SIG-M5 treated with dmso at 0.1 percent for 504 hours (cell line): ENCODE measurements at regions not wholly inside any gene's neighbourhood (a gene's known extent, or its start where the extent isn't known, plus 50 kb on each side); places are given as distances from the start of the nearest gene placed in this dataset.

ENCODE experiments used
- DNase-seq: peaks from one replicate; lab custom pipeline; 2025; ENCODE audit not compliant: unreplicated experiment; lab: John Stamatoyannopoulos, UW

DNA sequence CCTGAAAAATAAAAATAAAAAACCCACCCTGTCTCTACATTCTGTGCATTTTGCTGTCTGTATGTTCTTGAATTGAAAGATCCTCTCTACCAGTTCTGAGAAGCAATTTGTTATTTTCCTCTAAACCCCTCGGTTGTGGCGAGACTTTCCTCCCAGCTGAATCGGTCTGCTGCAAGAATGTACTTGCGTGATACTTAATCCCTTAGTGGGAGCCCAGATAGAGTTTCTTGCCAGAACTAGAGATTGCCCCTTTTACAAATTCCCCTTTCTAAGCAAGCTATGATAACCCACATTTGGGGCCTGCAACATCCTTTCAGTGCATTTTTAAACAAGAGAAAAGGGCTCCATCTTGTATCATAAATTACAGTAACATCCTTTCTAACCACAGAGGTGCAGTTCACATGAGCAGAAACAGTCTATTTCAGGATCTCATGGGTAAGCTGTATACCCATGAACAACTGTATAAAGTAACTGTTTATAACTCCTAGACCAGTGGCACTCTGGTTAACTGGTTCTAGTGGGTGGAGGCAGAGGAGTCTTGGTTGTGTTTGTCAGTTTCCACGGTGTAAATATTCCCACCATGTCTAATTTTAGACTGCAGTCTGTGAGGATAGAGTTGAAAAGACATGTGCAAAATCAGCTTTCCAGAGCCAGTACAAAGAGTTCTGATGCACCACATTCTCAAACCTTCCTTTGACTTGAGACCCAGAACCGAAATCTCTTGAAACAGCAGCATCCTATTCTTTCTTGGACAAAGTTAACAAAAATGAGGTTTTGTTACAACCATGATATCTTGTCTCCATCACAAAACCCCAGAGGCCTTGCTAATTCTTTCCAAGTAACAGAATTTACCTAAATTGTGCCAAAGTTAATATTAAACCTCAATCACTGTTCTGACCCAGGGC lies 113.1 kb upstream of the ZNF217 start:
- DNase-seq = no peak

DNA sequence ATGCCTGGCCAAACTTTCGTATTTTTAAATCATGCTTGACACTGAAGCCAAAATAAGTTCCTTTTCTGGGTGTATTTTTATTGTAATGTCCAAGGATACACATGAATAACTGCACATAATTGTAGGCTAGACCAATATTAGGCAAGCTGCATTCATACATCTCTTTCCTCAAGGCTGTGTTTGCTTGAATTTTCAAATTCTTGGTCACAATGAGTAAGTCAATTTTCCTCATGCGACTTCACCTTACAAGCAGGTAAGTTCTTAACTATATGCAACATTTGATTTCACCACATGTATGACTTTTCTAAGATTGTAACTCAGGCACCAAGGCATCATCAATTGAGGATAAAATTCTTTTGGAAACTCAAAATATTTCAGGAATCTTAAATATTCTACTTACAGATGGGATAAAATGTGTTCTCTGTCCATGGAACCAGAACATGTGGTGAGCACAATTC lies 112.4 kb upstream of the ZNF217 start:
- no peak for DNase-seq

DNA sequence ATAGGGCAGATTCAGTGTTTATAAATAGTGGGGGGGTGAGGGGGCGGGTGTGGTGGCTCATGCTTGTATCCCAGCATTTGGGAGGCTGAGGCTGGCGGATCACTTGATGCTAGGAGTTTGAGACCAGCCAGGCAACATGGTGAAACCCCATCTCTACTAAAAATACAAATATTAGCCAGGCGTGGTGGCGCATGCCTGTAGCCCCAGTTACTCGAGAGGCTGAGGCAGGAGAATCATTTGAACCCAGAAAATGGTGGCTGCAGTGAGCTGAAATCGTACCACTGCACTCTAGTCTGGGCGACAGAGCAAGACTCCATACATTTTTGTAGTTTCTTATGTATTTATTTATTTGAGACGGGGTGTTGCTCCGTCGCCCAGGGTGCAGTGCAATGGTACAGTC lies 109.0 kb upstream of the ZNF217 start:
- DNase-seq = no peak

DNA sequence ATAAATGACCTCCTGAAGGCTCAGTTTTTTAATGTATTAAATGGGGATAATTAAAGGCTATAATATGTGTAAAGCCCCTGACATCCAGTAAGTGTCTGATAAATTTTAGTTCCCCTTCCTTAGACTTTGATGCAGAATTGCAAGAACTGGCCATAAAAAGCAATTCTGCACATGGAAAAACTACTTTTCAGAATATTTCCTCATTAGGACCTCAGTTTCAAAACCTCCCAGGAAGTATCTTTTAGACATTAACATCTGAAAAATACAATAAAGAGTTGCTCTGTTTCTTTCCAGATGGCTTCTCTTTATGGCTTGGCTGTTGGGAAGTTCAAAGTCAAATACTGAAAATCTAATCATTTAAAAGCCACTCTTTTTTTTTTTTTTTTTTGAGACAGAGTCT lies 106.3 kb upstream of the ZNF217 start:
- DNase-seq = peak; percentile 74

DNA sequence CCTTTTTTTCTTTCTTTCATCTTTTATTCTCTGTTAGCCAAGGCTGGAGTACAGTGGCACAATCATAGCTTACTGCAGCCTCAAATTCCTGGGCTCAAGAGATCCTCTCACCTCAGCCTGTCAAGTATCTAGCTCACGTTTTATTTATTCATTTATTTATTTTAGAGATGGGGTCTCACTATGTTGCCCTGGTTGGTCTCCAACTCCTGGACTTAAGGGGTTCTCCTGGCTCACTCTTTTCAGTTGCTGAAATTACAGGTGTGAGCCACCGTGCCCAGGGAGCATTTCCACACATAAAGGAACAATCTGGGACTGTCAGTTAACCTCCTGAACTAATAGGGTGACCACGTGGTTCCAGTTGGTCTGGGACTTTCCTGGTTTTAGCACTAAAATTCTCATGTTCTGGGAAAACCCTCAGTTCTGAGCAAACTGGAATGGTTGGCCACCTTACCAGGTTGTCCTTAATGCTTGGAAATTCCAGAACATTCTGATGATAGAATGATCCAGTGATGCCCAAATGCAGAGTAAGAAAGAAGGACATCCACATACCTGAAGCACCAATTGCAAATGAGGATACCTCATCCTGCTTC lies 105.5 kb upstream of the ZNF217 start:
- DNase-seq = no peak

DNA sequence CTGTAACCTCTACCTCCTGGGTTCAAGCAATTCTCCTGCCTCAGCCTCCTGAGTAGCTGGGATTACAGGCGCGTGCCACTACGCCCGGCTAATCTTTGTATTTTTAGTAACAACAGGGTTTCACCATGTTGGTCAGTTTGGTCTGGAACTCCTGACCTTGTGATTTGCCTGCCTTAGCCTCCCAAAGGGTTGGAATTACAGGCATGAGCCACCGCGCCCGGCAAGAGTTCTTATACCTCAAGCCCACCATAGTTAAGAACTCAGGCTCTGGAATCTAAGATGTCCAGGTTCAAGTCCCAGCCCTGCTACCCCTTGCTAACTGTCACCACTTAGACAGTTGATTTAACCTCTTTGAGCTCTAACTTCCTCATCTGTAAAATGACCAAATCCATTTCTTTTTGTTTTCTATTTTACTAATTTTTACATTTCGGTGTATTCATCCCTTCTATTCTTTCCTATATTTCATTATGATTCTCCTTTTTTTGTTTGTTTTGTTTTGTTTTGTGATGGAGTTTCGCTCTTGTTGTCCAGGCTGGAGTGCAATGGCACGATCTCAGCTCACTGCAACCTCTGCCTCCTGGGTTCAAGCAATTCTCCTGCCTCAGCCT lies 104.8 kb upstream of the ZNF217 start:
- DNase-seq = no peak

DNA sequence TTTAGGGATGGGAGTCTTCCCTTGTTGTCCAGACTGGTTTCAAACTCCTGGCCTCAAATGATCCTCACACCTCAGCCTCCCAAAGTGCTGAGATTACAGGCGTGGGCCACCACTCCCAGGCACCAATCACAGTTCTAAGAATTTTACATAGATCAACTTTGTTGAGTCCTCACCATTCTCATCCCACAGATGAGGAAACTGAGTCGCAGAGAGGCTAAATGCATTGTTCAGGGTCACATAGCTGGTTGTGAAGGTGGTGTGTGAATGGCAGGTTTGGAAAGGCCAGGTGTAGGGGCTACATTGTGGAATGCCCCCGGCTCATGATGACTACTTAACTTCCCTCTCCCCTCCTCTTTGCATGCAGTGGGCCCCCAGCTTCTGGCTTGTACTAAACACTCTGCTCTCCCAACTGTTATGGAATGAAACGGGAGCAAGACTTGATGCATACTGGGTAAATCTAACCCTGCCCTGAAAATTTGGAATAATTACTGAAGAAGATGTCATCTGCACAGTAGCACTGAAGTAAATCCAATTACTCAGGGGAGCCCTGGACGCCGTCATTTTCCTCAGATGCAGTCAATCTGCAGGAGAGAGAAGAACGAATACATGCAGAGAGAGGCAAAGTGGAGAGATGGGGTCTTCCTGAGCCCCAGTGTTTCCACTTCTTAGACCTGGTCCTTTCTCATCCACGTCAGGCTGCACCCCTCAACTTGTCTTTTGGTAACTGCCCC lies 102.3 kb upstream of the ZNF217 start:
- no peak for DNase-seq

DNA sequence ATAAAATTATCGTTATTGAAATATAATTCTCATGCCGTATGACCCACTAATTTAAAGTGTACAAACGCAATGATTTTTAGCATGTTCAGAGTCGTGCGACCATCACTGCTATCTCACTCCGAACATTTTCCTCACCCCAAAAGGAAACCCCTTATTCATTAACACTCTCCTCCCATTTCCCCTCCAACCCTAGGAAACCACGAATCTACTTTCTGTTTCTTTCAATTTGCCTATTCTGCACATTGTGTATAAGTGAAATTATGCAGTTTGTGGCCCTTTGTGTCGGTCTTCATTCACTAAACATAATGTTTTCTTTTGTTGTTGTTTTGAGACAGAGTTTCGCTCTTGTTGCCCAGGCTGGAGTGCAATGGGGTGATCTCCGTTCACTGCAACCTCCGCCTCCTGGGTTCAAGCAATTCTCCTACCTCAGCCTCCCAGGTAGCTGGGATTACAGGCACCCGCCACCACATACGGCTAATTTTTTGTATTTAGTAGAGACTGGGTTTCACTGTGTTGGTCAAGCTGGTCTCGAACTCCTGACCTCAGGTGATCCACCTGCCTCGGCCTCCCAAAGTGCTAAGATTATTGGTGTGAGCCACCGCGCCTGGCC lies 99.7 kb upstream of the ZNF217 start:
- DNase-seq = no peak

DNA sequence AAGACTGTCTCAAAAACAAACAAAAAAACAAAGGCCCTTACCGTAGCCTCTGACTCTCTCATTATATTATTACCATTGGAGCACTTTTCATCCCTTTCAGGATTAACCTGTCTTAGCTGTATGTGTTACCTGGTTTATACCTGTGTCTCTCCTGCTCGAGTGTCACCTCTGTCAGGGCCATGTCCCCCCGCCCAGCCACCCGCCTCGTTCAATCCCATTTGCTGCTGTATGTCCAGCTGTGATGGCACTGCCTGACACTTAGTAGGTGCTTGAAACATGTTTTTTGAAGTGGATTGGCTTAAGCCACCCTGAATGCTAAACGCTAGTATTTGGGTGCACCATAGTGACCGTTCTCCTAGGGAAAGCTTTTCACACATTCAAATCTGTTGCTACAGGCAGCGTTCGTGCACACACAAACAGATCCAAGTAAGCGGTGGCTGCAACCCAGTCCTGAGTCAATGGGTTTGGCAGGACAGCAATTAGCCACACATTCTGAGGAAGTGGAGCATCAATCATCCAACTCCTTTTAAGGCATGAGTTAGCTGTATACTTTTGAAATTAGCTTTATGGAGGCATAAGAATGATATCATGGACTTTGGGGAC lies 98.9 kb upstream of the ZNF217 start:
- peak; percentile 74 for DNase-seq

DNA sequence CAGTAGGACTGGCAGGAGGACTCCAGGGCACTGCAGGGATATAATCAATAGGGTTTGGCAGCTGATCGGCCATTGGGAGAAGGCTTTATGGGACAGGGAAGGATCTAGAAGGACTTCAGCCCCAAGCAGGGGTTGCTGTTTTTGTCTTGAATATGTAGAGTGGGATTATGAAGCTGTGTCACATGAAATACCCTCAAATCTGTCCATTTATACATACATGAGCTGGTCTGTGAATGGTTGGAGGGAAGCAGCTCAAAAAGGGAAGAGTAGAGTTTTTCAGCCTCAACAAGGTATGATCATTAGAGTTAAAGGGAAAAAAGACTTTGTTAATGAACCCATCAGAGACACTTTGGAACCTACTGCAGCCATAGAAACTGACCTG lies 98.2 kb upstream of the ZNF217 start:
- no peak for DNase-seq

DNA sequence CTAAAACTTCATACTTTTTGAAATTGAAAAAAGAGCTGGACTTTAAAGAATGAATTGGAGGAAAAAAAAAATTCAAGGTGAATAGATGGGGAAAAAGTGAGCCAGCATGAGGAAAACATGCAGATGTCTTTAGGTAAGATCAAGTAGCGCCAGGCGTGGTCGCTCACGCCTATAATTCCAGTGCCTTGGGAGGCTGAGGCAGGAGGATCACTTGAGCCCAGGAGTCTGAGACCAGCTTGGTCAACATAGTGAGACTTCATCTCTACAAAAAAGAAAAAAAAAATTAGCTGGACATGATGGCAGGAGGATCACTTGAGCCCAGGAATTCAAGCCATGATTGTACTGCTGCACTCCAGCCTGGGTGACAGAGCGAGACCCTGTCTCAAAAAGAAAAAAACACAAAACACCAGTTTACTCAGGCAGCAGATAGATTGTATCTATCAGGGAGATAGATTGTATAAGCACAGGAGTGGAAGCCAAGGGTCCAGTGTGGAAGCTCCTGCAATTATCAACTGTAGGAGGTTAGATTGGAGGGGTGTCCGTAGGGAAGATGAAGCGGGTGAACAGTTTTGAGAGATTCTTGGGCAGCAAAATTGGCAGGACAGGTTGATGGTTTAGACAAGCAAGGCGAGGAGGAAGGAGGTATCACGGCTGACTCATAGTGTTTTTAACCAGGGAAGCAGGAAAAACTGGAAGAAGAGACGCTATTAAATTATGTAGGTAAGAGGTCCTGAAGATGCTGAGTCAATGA lies 97.6 kb upstream of the ZNF217 start:
- DNase-seq = peak; percentile 100

DNA sequence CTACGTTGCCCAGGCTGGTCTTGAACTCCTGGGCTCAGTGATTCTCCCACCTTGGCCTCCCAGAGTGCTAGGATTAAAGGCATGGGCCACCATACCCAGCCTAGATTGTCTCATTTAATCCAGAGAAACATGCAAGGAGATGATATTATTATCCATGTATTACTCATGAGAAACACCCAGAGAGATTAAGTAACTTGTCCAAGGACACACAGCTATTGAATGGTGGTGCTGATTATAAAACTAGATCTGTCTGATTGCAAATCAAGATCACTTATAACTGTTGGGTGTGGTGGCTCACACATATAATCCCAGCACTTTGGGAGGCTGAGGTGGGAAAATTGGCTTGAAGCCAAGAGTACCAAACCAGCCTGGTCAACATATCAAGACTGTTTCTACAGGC lies 94.4 kb upstream of the ZNF217 start:
- no peak for DNase-seq

DNA sequence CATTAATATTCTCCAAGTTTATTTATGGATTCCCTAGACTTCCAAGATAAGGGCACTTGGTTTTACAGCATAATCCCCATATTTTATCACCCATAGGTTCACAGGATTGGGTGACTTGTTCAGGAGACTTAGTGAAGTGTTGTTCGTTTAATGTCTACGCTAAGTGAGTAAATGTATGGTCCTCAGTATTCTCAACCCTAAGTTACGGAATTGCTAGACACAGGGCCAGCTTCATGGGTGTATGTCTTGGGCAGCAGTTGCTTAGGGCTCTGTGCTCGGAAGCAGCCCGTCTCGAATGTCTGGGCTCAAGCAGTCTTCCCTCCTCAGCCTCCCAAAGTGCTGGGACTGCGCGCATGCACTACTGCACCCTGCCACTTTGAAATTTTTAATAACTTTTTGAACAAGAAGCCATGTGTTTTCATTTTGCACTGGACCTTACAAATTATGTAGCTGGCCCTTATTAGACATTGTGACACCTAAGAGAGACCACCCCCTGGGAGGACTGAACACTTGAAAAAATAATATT lies 91.5 kb upstream of the ZNF217 start:
- no peak for DNase-seq

DNA sequence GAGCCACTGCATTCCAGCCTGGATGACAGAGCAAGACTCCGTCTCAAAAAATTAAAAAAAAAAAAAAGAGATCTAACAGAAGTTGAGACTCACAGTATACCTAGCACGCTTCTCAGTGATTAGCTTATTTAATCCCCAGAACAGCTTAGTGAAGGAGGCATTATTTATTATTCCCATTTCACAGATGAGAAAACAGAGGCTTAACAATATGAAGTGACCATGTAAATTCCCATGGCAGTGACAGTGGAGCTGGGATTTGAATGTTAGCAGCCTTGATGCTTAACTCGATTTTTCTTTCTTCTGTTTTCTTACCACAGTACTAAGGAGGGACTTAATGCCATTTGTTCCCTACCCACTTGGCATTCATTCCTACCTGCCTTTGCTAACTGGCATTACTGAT lies 89.9 kb upstream of the ZNF217 start:
- no peak for DNase-seq

DNA sequence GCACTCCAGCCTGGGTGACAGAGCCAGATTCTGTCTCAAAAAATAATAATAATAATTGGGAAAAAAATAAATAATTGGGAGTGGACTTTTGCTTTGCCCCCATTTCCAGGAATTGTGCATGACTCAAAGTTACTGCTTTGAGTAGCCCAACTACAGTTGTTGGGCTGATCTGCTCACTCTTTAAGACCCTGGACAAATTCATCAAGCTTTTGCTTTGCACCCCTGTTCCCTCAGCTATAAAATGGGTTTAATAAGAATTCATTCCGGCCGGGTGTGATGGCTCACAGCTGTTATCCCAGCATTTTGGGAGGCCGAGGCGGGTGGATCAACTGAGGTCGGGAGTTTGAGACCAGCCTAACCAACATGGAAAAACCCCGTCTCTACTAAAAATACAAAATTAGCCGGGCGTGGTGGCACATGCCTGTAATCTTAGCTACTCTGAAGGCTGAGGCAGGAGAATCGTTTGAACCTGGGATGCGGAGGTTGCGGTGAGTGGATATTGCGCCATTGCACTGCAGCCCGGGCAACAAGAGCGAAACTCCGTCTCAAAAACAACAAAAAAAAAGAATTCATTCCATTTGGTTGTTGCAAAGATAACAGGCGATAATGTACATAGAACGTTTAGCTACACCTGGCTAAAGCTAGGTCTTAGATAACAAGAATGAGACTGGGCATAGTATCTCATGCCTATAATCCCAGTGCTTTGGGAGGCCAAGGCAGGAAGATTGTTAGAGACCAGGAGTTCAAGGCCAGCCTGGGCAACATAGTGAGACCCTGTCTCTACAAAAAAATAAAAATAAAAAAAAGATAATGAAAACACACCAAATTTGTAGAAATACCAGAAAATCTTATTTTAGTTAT lies 87.9 kb upstream of the ZNF217 start:
- no peak for DNase-seq

DNA sequence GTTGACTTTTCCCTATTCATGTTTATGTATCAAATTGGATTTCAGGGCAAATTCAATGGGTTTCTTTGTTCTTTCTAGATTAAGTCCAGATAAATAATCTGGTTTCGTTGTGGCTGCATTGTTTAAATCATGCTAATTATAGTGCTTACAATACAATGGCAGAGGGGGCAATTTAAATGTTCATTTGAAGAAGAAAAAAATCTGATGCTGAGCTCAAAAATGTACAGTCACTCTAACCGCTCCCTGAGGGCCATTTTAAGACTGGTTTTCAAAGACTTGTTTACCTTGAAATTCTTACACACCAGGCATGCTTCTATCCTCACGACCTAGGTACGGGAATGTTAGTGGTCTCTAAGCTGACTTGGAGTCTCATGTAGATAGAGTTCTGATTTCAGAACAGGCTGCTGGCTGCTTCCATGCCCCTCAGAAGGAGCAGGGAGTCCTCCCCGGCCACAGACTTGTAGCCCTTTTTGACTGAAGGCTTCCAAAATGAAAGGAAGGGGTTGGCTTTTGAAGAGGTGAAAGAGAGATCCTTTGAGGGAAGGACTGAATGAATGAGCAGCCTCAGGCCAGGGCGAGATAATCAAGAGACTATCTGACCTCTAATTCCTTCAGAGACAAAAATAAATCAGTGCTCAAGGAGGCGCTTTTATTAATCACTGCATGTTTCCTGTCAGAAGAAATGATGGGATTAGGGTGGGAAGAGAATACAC lies 86.1 kb upstream of the ZNF217 start:
- DNase-seq = peak; percentile 93

DNA sequence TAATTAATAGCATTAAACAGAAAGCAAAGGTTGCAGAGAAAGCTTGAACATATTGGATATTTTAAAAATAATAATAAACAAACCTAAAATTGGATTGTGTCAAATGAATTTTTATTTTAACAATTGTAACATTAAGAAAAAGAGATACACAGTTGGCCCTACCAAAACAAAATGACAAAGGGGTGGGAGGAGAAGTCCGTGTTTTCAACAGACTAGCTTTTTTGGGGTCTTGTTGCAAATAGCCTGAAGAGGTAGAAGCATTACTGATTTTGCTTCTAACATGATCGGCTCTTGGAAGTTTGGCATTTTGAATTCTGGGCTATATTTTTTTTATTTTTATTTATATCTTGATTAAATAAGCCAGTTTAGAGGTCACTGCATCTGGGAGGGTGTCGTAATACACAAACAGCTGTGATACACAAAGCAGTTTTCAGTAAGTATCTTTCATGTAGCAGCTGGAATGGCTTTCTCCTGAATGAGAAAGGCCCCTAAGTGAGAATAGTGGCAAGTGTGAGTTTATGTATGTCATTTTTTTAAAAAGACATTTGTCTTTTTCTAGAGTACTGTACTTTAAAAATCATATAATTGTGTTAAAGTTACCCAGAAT lies 85.5 kb upstream of the ZNF217 start:
- DNase-seq = no peak
